Activated gamma-delta T cell treated with anti-CD3 and anti-CD28 coated beads, Interleukin-2, amount 50 U/mL, for 16 hours (primary cell): ENCODE measurements at regions not wholly inside any gene's neighbourhood (a gene's known extent, or its start where the extent isn't known, plus 50 kb on each side); places are given as distances from the start of the nearest gene placed in this dataset.

Experiments used
- DNase-seq: peaks from one replicate; pipeline ENCODE4 v3.0.0-alpha.2; 2020; ENCODE audit warnings: low read depth

GRCh38 chr15:97171556-97171955 is 788.9 kb upstream of the ARRDC4 start:
- DNase-seq = no peak

DNA sequence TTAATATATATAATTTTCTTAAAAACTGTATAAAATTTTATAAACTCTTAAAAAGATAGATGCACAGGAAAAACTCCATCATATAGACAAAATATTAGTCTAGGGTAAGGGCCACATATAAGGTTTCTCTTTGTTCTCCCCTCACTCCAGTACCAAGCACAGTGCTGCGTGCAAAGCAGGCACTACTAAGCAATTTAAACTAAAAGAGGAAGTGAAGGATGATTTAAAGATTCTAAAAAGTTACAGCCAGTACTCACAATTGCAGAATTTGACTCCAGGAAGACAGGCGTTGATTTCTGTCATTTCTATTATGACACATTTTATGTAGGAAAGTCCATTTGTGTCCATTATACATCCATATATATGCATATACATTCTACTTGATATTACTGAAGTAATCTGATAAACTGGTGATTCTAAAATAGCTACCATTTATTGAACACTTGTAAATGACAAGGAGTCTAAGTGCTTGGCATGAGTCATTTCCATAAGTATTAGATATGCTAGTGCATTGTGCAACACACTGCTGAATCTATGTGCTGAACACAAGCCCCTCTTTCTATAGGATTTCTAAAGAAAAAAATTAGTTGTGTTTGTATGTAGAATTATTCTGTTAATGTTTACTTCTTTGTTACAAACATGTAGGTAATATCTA is 785.5 kb upstream of the ARRDC4 start:
- DNase-seq = no peak

DNA sequence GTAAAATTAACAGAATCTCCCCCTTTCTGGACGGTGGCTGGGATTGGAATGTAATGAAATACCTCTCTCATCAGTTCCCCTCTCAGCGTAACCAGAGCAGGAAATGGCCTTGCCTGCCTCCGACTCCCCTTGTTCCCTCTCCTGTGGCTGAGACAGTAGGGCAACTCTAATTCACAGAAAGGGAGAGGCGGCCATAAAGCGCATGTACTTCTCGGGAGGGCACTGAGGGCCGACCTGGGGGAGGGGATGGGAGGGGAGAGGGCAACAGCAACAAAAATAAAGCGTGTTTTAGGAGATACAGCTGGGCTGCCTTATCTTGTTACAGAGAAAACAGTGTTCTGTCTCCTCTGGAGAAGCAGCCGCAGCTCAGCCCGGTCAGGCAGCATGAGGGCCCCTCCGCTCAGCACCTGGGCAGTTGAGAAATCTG is 783.3 kb upstream of the ARRDC4 start:
- no peak for DNase-seq

- no peak for DNase-seq
Measured at GRCh38 chr15:97182581-97182980, 777.9 kb upstream of the ARRDC4 start.

- no peak for DNase-seq
Measured at GRCh38 chr15:97189162-97189780, 771.2 kb upstream of the ARRDC4 start.

DNA sequence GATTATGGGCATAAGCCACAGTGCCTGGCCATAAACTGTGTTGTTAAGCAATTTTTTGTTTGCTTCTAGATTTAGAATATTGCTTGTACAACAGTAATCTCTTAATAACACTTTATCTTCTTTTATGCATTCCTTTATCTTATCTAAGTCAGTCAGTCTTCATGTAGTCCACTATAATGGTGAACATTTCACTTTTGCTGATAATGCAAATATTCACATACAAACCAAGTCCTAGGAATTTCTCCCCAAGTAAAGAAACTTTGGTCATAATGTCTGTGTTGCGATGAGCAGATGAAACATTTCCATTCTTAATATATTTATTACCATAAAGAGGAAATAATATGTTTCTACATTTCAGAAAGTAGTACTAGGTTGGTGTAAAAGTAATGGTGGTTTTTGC is 765.8 kb upstream of the ARRDC4 start:
- DNase-seq = no peak

DNA sequence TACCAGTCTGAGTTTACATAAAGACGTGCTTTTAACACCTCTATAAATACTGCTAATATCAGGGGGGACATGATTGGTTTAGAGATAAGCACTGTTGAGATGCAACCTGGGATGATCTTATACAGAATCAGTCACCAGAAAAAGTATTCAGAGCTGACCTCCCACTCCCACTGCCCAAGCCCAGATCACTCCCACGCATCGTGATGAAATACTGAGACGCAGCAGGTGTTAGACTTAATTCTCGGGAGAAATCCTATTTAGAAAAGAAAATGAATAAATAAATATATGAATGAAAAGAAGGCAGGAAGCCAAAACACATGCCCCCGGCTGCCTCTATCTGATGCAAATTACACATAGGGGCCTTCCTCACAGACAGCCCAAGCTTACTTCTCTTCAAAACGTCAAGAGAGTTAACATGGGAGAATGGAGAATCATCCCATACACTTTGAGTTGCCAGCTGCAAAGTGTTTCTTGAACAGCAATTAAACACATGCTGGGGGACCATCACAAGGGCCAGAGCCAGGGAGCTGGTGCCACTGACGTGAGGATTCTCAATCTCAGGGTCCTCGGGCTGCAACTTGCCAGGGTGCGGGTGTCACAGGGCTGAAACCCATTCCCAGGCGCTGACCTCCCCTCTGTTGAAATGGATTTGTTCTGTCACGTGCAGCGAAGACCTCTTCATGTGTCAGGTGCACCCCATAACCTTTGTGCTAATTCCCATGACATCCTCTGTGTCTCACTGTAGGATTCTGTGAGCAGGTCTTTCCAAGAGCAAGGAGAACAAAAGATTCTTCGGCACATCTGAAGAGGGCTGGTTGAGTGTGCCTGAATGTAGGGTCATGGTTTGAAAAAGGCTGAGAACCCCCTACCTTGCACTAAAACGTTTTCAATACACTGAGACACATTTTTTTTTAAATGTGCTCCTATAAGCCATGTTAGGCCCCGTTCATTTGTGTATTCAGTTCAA is 764.2 kb upstream of the ARRDC4 start:
- DNase-seq = no peak

- no peak for DNase-seq
Measured at GRCh38 chr15:97199393-97200051, 761.0 kb upstream of the ARRDC4 start.

GRCh38 chr15:97200161-97200560 is 760.3 kb upstream of the ARRDC4 start:
- no peak for DNase-seq

- no peak for DNase-seq
Measured at GRCh38 chr15:97210277-97210676, 750.2 kb upstream of the ARRDC4 start.

GRCh38 chr15:97215629-97216028 is 744.9 kb upstream of the ARRDC4 start:
- no peak for DNase-seq

GRCh38 chr15:97224191-97224641 is 736.3 kb upstream of the ARRDC4 start:
- no peak for DNase-seq

DNA sequence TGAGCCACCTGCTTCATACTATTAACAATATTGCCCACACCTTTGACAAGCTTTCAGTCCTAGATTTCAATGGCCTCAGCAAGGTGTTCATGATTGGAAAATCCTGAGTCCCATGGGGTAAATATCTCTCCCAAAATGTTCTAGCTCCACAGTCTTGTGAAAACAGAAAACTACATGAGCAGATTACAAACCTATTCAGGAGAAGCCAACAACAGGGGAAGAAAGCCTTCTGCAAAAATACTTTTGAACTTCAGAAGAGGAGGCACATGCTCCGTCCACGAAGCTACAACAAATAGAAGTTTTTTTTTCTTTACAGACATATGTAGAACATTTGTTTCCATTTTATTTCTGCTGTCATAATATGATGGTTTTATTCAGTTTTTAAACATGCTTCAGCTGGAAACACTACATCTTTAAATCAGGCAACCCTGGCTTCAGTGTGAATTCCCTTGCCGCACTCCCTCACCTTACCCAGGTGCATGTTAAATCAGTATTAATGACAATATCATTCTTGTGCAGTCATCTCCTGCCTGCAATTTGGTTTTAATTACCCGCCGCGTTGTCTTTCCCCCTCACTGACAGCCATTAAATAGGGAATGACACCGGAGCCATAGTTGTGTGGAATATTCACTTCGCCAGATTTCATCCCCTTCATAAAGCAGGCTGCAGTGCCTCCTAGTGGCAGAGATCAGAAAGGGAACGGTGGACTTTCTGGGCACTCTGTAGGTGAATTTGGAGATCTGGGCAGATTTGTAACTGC is 725.5 kb upstream of the ARRDC4 start:
- DNase-seq = no peak

- no peak for DNase-seq
Measured at GRCh38 chr15:97235611-97235985, 724.9 kb upstream of the ARRDC4 start.

GRCh38 chr15:97236140-97236539 is 724.4 kb upstream of the ARRDC4 start:
- DNase-seq = no peak

- no peak for DNase-seq
Measured at GRCh38 chr15:97237160-97237559, 723.3 kb upstream of the ARRDC4 start.

DNA sequence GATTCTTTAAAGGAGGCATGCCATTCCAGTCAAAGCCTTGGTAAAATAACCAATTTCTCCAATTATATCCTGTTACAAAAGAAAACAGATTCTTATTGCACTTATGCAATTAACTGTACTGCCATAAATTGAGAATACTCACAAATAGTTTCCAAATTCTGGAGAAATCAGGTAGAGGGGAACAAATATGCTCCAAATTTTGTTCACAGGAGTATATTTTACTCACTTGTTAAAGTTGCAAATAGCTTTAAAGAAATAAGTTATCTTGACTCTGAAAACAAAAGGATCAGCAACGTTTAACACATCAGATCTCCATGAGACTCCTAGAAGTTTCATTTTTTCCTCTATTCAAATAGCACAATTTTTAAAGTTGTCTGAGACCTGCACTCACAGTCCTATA is 712.1 kb upstream of the ARRDC4 start:
- no peak for DNase-seq

- no peak for DNase-seq
Measured at GRCh38 chr15:97259943-97260342, 700.6 kb upstream of the ARRDC4 start.

GRCh38 chr15:97301166-97301565 is 659.3 kb upstream of the ARRDC4 start:
- no peak for DNase-seq

- DNase-seq = no peak
Measured at GRCh38 chr15:97316362-97316761, 644.1 kb upstream of the ARRDC4 start.

DNA sequence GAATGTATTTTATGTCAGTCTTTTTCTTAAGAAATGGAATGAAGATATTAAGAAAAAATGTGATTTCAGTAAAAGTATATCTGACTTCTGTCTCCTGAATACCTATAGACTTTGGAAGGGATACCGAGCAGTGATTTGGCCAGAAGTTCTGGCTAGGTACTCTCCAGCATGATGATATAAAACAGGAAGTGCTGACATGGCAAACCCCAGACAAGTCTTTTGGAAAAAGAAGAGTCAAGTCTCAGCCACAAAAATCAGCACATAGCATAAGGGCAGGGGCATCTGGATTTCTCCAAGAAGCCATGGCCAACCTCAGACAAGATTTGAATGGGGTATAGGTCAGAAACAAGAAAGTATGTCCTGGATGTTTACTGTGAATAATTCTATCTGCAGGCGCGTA is 643.3 kb upstream of the ARRDC4 start:
- no peak for DNase-seq

DNA sequence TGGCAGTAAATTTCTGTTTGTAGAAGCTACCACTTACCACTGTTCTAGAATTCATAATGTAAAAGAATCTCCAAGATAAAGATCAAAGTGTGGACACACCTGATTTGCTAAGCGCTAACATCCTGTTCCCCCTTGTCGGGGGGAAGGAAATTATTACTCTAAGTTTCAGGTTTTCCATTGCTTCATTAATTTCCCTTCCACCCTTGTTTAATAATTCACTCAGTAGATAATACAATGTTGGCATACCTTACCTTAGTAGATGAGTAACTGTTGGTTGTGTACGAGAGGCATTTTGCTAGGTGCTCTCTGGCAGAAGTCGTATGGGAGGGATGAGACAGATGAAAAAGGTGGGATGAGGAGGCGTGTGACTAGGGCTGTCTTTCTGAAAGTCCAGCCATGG is 641.2 kb upstream of the ARRDC4 start:
- DNase-seq = no peak
